Keratinocyte (primary cell): ENCODE measurements at regions not wholly inside any gene's neighbourhood (a gene's known extent, or its start where the extent isn't known, plus 50 kb on each side); places are given as distances from the start of the nearest gene placed in this dataset.

Experiments
- DNase-seq: peaks from one replicate; pipeline ENCODE4 v3.0.0-alpha.2; 2011; ENCODE audit warnings: low read depth, missing footprints, low spot score
- FAIRE-seq: peaks from 2 replicates; lab custom pipeline; 2011; peaks lifted over from hg19 to GRCh38; lab: Jason Lieb, UNC
- H2AFZ ChIP-seq: 2 replicates; pipeline ENCODE4 v1.6.0; 2012; ENCODE audit warnings: low read length, control low read depth, inconsistent platforms; ENCODE audit not compliant: control insufficient read depth
- H3K27ac ChIP-seq: 2 replicates; pipeline ENCODE4 v1.5.1; 2011; ENCODE audit warnings: low read length; ENCODE audit not compliant: control insufficient read depth, insufficient read depth
- H3K27me3 ChIP-seq: 3 replicates; pipeline ENCODE4 v1.6.0; 2011; ENCODE audit warnings: low read length; ENCODE audit not compliant: control insufficient read depth, insufficient read depth; ENCODE audit errors: extremely low read depth
- H3K36me3 ChIP-seq, 2 experiments: 2 replicates in 1 of 2; 3 replicates in 1 of 2; pipeline ENCODE4 v1.5.1; 2011; ENCODE audit warnings: low read length in 2 of 2, mild to moderate bottlenecking in 1 of 2; ENCODE audit not compliant: control insufficient read depth in 2 of 2, insufficient read depth in 2 of 2; ENCODE audit errors: extremely low read depth in 1 of 2
- H3K4me1 ChIP-seq: 3 replicates; pipeline ENCODE4 v1.5.1; 2011; ENCODE audit warnings: low read length; ENCODE audit not compliant: control insufficient read depth, insufficient read depth; ENCODE audit errors: extremely low read depth
- H3K4me2 ChIP-seq: 3 replicates; pipeline ENCODE4 v1.6.0; 2011; ENCODE audit warnings: low read depth, low read length; ENCODE audit not compliant: control insufficient read depth, insufficient read depth; ENCODE audit errors: extremely low read depth
- H3K4me3 ChIP-seq, 3 experiments: fragments of 200-600 bp in 1 of 3; sonication (generic) in 1 of 3; 2 replicates in 2 of 3; 3 replicates in 1 of 3; pipeline ENCODE4 v1.5.1; 2011 to 2016; ENCODE audit warnings: low read length in 3 of 3, mild to moderate bottlenecking in 3 of 3, control low read depth in 2 of 3, inconsistent platforms in 1 of 3, low read depth in 1 of 3, mixed read lengths in 1 of 3, mixed run types in 1 of 3, moderate library complexity in 1 of 3; ENCODE audit not compliant: control insufficient read depth in 2 of 3, insufficient read depth in 2 of 3; ENCODE audit errors: extremely low read depth in 1 of 3
- H3K79me2 ChIP-seq: 2 replicates; pipeline ENCODE4 v1.6.0; 2012; ENCODE audit warnings: low read length; ENCODE audit not compliant: control insufficient read depth, insufficient read depth
- H3K9ac ChIP-seq: 3 replicates; pipeline ENCODE4 v1.6.0; 2011; ENCODE audit warnings: low read length; ENCODE audit not compliant: control insufficient read depth, insufficient read depth; ENCODE audit errors: extremely low read depth
- H3K9me1 ChIP-seq: 3 replicates; pipeline ENCODE4 v1.6.0; 2011; ENCODE audit warnings: low read length; ENCODE audit not compliant: control insufficient read depth, insufficient read depth; ENCODE audit errors: extremely low read depth
- H3K9me3 ChIP-seq: 2 replicates; pipeline ENCODE4 v1.5.1; 2012; ENCODE audit warnings: low read depth, low read length; ENCODE audit not compliant: control insufficient read depth
- H4K20me1 ChIP-seq: 3 replicates; pipeline ENCODE4 v1.6.0; 2011; ENCODE audit warnings: low read length; ENCODE audit not compliant: control insufficient read depth, insufficient read depth; ENCODE audit errors: extremely low read depth
- CTCF ChIP-seq, 3 experiments: IDR thresholded peaks in 1 of 3; conservative IDR thresholded peaks in 1 of 3; optimal IDR thresholded peaks in 1 of 3; 2 replicates in 2 of 3; 3 replicates in 1 of 3; pipeline versions ENCODE3 to v1.5.1; 2011; ENCODE audit warnings: low read length in 3 of 3, mild to moderate bottlenecking in 3 of 3, moderate library complexity in 2 of 3, control low read depth in 1 of 3, inconsistent platforms in 1 of 3; ENCODE audit not compliant: insufficient read depth in 2 of 3; ENCODE audit errors: extremely low read depth in 1 of 3
- EZH2 ChIP-seq: IDR thresholded peaks from one replicate; pipeline ENCODE4 v1.6.1; 2012; ENCODE audit warnings: inconsistent platforms, mild to moderate bottlenecking, low read length, moderate library complexity
- dilution Hi-C: fragments of 300-500 bp; cut with MboI; formaldehyde crosslinking; loops from one replicate; pipeline ENCODE4 v1.7.0; 2020; ENCODE audit warnings: low sequenced_read_pairs; ENCODE audit not compliant: extremely low pct_ligation_motif_present

DNA sequence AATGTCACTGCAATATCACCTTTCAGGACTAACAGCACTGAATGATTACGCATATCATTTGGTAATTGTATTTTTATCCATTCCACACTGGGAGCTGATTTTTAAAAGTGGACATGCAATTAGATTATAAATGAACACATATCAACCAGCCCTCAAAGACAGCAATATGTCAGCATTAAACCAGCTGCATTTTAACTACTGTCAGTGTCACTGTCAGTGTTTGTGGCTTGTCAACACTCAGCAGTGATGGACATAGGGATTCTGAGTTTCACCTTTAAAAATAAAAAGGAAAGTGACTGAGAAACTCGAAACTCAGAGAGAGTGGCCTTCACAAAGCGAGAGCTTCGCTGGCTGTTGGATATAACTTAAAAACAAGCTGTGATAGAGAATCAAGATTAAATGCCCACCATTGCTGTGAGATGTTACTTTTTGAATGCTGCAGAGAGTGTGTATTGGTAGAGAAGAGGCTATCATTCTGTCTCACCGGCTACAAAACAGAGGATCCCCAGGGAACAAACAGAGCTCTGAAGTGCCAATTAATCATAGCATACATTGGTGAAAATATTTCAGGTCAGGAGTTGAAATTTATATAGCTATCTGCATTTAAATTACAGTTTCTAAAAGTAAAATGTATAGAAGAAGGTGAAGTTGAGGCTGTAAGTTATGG, 635.8 kb downstream of the SQOR start:
- dilution Hi-C loops: no loop called here

GRCh38 chr15:46275701-46276100, 640.9 kb downstream of the SQOR start:
- no peak for DNase-seq
- Histone ChIP-seq H3K27ac (no peak overlapping the region), H3K9ac (no peak overlapping the region), H3K4me1 (no peaks in the 10 kb centered on the region), H3K4me3 (no peak overlapping the region), H3K4me2 (no peak overlapping the region), H3K27me3 (no peaks in the 10 kb centered on the region), H3K9me3 (no peaks in the 10 kb centered on the region), H4K20me1 (no peaks in the 10 kb centered on the region), H3K36me3 (no peaks in the 10 kb centered on the region), H3K79me2 (no peaks in the 10 kb centered on the region), H2AFZ (no peak overlapping the region), H3K9me1 (no peaks in the 10 kb centered on the region)
- TF ChIP-seq EZH2: no peak
- no peak for TF ChIP-seq CTCF (optimal IDR thresholded peaks at IDR 0.05 in 1 of 3, IDR thresholded peaks at IDR 0.05 in 1 of 3, conservative IDR thresholded peaks at IDR 0.05 in 1 of 3; ENCODE audit: extremely low read depth in 1 of 3, insufficient read depth in 2 of 3, low read length in 3 of 3)
- dilution Hi-C loops: no loop called here
- no peak for FAIRE-seq

More for the DNA sequence above, 635.8 kb downstream of the SQOR start:
- no peaks in the 10 kb centered on the region for H3K9me1 ChIP-seq
- H3K27ac ChIP-seq: no peak overlapping the region
- no peaks in the 10 kb centered on the region for H3K4me1 ChIP-seq
- DNase-seq (no peak), FAIRE-seq (no peak)
- no peaks in the 10 kb centered on the region for H4K20me1 ChIP-seq
- H3K36me3 ChIP-seq: no peaks in the 10 kb centered on the region
- H3K27me3 ChIP-seq: no peaks in the 10 kb centered on the region
- no peak overlapping the region for H2AFZ ChIP-seq
- H3K79me2 ChIP-seq: no peaks in the 10 kb centered on the region
- no peak for TF ChIP-seq CTCF (optimal IDR thresholded peaks at IDR 0.05 in 1 of 3, IDR thresholded peaks at IDR 0.05 in 1 of 3, conservative IDR thresholded peaks at IDR 0.05 in 1 of 3; ENCODE audit: extremely low read depth in 1 of 3, insufficient read depth in 2 of 3, low read length in 3 of 3)
- no peak for TF ChIP-seq EZH2
- H3K4me2 ChIP-seq: no peak overlapping the region
- no peak overlapping the region for H3K9ac ChIP-seq
- H3K4me3 ChIP-seq: no peak overlapping the region
- no peaks in the 10 kb centered on the region for H3K9me3 ChIP-seq
